DMS79 (cell line): ENCODE measurements at regions not wholly inside any gene's neighbourhood (a gene's known extent, or its start where the extent isn't known, plus 50 kb on each side); places are given as distances from the start of the nearest gene placed in this dataset.
"Not testable (repeated sequence)": the region's sequence is repeated elsewhere in the genome, so short reads cannot be mapped to it uniquely, and the experiment has no call there.

Experiments used
- DNase-seq: peaks from one replicate; lab custom pipeline; 2025; lab: John Stamatoyannopoulos, UW

DNA sequence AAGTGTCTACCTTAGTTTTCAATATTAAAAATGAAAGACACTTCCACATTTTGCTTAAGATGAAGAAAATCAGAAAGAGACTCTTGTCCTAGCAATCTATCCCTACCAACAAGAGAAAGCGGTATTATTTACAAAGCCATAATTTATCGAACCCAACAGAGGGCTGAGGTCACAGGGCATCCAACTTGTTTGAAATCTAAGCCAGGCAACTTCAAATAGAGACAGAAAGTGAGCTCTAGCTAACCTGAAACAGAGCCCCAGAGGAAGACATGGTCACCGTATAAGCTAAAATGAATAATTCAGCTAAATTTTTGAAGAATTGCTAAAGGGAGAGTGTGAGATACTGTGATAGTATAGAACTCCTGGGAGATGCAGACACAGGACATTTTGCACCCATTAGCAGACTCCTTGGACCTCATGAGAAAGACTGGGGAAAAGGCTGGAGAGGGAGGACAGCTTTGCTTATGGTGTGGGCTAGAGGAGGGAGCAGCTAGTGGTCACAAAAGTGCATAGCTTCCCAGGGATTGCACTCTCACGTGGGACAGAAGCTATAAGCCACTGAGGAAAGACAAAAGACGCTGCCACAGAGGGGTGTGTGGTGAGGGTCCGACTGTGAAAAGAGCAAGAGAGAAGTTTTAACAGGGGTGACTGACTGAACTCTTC lies 624.2 kb upstream of the GRIN3A start:
- no peak for DNase-seq

DNA sequence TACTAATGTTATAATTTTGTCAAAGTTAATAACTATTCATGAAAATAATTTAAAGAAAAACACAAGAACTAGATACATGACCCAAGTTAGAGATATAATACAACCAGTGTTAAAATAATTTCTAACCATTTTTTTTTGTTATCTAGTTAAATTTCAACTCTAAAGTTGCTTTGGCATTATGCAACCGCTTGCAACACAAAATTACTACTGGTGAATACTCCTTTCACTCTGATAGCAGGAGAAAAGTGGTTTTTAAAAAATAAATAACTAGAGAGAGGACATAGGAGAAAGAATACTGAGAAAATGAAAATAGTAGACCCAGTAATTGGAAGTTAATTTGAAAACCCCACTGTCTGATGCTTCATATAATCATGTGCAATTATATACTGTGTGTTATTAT lies 622.4 kb upstream of the GRIN3A start:
- DNase-seq, result no peak

DNA sequence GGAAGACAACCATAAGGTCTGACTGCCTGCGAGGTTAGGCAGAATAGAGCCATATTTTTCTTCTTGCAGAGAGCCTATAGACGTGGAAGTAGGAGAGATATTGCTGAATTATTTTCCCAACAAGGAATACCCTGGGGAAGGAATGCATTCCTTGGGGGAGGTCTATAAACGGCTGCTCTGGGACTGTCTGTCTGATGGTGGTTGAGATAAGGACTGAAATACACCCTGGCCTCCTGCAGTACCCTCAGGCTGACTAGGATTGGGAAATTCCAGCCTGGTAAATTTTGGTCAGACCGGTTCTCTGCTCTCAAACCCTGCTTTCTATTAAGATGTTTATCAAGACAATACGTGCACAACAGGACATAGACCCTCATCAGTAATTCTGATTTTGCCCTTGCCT lies 617.5 kb upstream of the GRIN3A start:
- DNase-seq, result no peak

DNA sequence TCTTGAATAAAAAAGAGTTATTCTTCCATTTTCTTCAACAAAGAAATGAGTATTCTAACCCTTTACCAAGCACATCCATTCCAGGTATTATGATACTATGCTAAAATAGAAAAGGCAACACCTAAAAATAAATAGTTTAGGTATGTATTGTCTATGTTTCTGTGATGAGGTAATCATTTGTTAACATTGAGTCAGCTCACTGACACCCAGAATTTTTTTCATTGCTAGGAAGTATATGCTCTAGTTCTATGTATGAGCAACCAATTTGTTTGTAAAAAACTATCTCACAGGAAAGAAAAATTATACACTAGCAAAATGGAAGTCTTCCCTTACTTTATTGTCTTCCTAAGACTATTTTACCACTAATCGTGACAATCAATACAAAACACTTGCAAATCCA lies 615.6 kb upstream of the GRIN3A start:
- DNase-seq, result no peak

DNA sequence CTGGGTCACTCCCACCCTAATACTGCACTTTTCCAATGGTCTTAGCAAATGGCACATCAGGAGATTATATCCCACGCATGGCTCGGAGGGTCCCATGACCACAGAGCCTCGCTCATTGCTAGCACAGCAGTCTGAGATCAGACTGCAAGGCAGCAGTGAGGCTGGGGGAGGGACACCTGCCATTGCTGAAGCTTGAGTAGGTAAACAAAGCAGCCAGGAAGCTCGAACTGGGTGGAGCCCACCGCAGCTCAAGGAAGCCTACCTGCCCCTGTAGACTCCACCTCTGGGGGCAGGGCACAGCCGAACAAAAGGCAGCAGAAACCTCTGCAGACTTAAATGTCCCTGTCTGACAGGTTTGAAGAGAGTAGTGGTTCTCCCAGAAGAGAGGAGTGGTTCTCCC lies 599.0 kb upstream of the GRIN3A start:
- not testable (repeated sequence) for DNase-seq

DNA sequence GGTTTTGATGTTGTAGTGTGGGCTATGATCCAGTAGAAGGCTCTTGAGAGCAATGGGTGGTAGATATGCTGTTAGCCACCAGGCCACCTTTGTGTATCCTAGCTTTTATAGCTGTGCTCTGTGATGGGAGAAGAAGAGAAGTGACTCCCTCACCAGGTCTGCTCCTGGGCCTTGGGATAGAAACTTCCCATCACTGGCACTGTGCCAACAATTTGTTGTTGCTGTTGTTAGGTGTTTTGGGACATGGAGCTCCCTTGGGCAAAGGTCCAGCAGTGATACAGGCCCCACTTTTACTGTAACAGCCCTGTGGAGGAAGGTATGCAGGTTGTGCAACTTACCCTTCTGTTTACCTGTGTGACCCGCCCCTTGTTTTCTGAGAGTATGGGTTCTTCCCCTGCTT lies 570.9 kb upstream of the GRIN3A start:
- DNase-seq, result no peak

DNA sequence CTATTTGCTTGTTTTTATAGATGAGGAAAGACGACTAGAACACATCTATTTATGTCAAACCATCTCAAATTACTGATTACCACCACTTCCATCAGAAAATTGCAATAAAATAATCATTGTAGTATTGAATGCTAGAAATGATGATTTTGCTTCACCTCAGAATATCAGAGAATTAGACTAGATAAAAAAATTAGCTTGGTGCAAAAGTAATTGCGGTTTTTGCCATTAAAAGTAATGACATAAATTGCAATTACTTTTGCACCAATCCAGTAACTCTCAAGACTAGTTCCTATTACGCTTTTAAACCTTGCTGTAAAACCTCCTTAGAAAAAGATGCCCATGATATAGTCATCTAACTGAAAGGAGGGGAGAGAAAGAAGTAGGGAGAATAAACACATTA lies 556.7 kb upstream of the GRIN3A start:
- DNase-seq, result no peak

DNA sequence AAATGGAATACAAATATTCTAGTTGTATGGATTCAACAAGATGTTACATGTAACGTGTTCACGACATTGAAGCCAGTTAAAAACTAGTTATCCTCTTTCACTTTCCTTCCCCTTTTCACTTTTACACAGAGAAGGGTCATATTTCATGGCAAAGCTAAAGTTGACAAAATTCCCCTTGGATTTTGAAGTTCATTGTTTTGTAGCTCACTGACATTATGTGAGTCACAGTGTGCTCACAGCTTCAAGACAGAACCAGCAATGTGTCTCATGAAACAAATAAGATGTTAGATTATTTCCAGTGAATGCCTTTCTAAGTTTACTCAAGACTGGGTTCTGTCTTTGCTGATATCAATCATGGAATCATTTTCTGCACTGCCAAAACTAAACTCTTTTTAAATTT lies 535.5 kb upstream of the GRIN3A start:
- no peak for DNase-seq

DNA sequence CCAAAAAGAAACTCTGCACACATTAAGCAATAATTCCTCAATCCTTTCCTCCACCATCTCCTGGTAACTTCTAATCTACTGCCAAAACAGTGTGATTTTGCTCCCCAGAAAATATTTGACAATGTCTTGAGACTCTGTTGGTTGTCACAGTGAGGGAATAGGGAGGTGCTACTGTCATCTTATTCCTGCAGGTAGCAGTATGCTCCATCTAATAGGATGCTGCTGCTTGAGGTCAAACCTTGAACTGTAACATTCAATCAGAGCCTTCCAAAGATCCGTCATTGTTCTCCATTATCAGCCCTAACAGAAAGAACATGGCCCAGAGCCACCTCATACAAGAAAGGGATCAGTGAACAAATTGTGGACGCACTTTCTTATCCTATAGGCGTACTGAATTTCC lies 514.7 kb upstream of the GRIN3A start:
- DNase-seq, result no peak

DNA sequence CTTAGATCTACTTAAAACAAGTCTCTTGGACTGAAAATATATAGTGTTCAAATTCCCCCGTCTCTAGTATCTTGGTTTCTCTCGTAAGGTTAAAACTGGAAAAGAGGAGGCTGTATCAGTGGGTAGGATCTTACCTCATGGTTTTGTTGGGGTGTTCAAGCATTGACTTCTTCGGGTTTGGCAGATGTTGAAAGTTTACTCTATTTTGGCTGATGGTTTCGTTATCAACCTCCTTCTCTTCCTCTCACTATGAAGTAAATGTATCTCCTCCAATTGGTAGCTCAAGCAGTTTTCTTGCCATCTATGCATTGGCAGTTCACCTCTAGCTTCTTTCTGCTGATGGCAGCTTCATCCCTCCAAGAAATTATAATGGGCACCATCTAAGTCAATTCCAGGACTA lies 506.5 kb upstream of the GRIN3A start:
- no peak for DNase-seq

DNA sequence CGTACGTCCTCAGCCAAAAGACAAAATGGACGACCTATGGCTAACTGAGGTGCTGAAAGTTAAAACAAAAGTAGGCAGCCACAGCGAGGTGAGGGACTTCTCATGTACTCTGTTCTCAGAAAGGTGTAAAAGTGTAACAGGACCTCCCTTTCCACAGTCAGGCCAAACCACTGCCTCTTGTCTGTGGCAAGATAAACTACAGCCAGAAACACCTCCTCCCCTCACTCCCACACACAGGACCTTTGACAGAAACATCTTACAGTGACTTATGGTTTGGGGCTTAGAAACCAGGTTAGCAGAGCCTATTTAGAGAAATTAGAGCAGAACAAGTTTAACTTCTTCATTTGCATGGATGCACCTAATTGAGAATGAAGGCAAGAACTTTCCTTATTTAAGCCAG lies 499.1 kb upstream of the GRIN3A start:
- no peak for DNase-seq

DNA sequence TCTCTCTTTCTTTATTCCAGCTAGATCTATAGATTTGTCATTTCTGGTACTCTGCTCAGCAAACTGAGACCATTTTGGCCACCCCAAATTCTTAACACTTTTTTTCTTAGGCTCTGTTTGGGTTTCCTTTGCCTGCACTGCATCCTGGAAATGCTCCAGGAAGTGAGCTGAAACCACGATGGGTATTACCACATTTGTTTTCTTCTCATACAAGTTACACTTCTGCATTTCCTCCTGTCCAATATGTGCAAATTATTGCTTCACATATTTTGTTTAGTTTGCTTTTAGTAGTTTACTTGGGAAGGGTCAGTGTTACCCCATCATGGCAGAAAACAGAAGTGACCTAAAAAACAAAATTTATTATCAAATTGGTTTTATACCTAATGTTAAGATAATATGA lies 498.6 kb upstream of the GRIN3A start:
- DNase-seq, result no peak

DNA sequence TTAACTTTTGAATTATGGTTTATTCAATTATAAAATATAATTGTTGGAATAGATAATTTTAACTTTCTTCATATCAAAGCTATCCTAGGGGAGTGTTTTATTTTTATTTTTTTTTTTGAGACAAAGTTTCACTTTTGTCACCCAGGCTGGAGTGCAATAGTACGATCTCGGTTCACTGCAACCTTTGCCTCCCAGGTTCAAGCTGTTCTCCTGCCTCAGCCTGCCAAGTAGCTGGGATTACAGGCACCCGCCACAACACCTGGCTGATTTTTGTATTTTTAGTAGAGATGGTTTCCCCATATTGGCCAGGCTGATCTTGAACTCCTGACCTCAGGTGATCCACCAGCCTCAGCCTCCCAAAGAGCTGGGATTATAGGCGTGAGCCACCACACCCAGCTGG lies 489.0 kb upstream of the GRIN3A start:
- not testable (repeated sequence) for DNase-seq

DNA sequence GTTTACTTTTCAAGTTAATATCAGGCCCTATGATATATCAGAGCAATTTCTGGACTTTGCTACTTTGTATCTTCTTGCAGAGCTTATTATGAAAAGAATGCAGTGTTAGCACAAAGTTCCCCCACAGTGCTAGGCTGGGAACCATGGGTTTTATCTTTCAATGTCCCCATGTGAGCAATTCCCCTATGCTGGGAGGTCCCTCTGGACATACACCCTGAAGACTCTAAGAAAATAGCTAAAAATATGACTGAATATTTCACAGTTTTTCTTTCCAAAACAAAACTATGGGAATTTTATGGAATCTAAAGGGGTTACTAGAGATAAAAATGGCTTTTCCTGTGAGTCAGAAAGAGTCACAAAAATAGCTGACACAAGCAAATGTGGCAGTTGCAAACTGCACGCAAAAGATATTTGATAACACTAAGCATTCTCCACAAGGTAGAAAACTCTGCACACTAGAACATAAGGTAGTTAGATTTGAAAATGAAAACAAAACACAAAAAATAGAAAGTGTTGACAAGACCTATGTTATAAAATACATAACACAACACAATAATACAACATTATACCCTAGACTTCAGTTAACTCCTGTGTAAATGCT lies 487.5 kb upstream of the GRIN3A start:
- DNase-seq, result no peak

DNA sequence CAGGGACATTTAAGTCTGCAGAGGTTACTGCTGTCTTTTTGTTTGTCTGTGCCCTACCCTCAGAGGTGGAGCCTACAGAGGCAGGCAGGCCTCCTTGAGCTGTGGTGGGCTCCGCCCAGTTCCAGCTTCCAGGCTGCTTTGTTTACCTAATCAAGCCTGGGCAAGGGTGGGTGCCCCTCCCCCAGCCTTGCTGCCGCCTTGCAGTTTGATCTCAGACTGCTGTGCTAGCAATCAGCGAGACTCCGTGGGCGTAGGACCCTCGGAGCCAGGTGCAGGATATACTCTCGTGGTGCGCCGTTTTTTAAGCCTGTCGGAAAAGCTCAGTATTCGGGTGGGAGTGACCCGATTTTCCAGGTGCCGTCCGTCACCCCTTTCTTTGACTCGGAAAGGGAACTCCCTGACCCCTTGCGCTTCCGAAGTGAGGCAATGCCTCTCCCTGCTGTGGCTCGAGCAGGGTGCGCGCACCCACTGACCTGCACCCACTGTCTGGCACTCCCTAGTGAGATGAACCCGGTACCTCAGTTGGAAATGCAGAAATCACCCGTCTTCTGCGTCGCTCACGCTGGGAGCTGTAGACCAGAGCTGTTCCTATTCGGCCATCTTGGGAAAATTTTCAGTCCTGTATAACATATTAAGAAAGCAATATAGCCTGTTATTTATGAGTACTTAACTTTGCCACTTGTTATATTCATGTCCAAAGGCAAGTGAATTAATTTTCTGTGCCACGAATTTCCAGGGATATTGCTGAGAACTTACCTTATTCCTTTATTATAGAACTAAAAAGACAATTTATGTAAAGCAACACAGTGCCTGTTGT lies 485.1 kb upstream of the GRIN3A start:
- not testable (repeated sequence) for DNase-seq

DNA sequence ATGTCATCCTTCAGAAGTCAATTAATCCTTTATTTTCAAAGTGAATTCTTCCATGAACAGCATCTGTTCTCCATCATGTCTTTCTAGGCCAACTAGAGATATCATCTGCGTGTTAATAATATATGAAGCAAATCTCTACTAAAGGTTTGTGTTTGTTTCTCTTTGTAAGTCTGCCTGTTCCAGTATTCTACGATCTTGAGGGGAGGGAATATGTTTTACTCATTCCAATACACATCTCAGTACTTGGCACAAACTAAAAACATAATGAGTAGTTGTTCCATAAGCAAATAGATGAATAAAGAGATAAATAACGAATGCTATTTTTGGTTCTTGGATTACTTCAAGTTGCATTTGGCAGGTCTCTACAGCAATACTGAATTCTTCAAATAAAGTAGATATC lies 470.7 kb upstream of the GRIN3A start:
- no peak for DNase-seq

DNA sequence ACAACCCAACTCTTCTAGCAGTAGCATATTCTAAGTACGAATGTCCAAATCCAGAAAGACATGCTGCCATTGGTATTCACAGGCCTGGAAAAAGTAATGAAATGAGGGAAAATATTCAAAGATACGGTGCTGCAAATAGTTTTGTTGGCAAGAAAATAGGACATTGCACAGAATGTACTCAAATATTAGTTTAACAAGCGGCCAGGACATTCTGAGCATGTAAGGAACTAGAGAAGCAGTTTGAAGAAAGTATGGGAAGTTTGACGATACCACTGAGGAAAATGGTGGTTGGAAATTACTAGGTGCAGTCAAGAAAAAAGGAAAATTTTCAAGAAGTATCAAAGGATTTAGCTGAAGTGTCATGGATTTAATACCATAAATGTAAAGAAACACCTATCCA lies 468.0 kb upstream of the GRIN3A start:
- no peak for DNase-seq

DNA sequence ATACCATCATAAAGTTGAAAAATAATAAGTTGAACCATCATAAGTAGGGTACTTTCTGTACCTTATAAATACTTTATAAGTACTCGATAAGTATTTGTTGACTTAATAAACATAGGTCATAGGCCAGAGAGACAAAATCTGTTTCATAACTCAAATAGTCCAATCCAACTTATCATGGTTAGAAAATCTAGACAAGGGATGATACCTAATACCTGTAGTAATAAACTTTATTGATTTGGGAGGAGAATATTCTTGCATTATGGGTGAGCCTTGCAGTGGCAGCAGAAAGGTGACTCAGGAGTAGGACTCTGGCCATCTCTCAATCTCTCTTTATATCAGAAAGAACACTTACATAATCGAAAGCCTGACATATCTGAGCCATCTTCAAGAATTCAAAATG lies 466.8 kb upstream of the GRIN3A start:
- DNase-seq, result no peak

DNA sequence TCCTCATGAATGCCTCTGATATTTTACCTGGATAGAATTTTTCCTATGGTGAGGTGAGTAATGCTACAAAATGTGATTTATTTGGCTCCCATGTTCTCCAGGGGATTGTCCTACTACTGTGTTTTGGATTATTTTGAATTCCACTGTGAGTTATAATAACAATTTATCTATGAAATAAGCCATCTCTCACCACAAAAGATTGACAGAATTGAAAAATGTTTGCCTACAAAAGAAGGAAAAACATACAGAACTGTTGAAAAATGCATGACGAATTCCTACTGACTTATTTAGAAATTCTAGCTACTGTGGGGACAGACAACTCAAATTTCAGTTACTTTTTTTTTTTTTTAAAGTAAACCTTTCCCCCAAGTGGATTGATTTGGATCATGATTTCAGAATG lies 463.7 kb upstream of the GRIN3A start:
- no peak for DNase-seq

DNA sequence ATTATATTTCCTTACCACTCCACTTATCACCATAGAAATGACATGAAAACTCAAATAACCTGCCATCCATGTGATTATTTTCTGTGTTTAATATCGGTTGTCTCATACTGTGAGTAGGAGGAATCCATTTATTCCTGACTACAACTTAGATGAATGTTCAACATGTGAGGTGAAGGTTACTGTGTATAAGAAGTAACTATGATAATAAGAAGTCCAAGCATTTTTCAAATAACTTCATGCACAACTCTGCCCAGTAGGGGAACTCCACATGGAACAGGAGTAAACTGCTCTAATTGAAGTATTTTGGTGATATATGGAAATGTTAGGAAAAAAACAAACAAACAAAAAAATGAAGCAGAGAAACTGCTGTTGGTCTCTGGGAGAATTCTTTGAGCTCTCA lies 447.5 kb upstream of the GRIN3A start:
- DNase-seq, result no peak

DNA sequence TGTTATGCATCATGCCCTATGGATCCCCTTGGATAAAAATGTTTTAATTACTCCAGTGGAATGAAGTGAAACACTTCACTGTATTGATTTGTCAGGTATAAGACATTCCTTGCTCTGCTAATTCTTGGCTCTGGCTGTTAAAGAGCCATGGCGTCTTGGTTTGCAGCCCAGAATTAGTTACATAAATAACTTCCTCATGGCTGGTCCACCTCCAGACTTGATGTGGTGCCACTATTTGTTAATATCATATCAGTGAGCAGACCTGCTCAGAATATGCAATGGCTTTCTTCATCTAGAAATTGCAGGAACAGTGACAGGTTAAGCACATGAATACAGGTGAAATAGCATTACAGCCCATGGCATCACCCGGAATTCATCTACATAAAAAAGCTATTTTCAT lies 446.9 kb upstream of the GRIN3A start:
- no peak for DNase-seq

DNA sequence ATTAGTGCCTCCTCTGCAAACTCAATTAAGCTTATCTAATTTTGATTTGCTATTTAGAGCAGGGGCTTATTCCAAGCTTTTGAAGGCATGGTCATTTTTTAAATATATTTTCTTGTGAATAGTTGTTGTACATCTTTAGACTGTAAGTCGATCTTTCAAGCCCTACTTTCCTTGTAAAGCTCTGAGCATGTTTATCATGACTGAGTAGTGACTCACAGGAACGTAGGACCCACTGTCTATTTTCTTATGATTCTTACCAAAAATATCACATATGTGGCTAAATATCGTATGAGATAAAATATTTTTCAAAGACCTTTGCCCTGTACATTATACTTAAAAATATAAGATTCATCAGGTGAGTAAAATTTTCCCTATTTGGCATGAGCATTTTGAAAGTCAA lies 440.4 kb upstream of the GRIN3A start:
- no peak for DNase-seq

DNA sequence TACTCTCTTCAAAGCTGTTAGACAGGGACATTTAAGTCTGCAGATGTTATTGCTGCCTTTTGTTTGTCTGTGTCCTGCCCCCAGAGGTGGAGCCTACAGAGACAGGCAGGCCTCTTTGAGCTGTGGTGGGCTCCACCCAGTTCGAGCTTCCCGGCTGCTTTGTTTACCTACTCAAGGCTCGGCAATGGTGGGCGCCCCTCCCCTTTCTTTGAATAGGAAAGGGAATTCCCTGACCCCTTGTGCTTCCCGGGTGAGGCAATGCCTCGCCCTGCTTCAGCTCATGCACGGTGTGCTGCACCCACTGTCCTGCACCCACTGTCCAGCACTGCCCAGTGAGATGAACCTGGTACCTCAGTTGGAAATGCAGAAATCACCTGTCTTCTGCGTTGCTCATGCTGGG lies 435.8 kb upstream of the GRIN3A start:
- not testable (repeated sequence) for DNase-seq

DNA sequence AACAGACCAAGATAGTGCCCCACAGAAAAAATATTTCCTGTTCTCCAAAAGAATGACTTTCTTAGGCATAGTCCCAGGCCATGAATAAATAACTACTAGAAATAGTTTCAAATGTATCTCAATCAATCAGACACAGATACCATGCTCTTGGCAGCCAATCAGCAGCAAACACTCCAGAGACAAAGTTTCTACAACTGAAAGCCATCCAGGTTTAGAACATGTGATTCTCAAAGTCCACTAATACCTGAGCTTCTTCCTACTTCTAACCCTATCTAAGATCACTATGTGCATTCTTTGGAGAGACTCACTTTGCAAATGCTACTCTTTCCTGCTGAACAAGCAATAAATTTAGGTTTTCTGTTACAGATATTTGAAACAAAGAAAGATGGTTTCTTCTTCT lies 425.8 kb upstream of the GRIN3A start:
- no peak for DNase-seq
